Type B pancreatic cell (in vitro differentiated cells): ENCODE measurements at regions not wholly inside any gene's neighbourhood (a gene's known extent, or its start where the extent isn't known, plus 50 kb on each side); places are given as distances from the start of the nearest gene placed in this dataset.

Source experiments
- DNase-seq: peaks from one replicate; pipeline ENCODE4 v3.0.0; 2021; ENCODE audit warnings: mixed read lengths; ENCODE audit not compliant: unreplicated experiment; ENCODE audit errors: extremely low spot score
- H3K27ac Mint-ChIP-seq: 2 replicates; pipeline ENCODE4 v1.8.0; 2021; ENCODE audit warnings: mild to moderate bottlenecking, mixed read lengths
- H3K27me3 Mint-ChIP-seq: 2 replicates; pipeline ENCODE4 v1.8.0; 2021; ENCODE audit warnings: mixed read lengths
- H3K36me3 Mint-ChIP-seq: 2 replicates; pipeline ENCODE4 v1.8.0; 2021; ENCODE audit warnings: mixed read lengths
- H3K4me1 Mint-ChIP-seq: one replicate; pipeline ENCODE4 v1.8.0; 2021; ENCODE audit warnings: mixed read lengths; ENCODE audit not compliant: unreplicated experiment
- H3K4me3 Mint-ChIP-seq: 2 replicates; pipeline ENCODE4 v1.8.0; 2021; ENCODE audit warnings: mild to moderate bottlenecking, mixed read lengths
- H3K9me3 Mint-ChIP-seq: 2 replicates; pipeline ENCODE4 v1.8.0; 2021; ENCODE audit warnings: mixed read lengths
- CTCF ChIP-seq: fragments of 200-600 bp; sonication (generic); conservative IDR thresholded peaks from 2 replicates; pipeline ENCODE4 v1.5.0; 2021; ENCODE audit warnings: antibody characterized with exemption, mild to moderate bottlenecking

GRCh38 chr9:78544230-78544629 lies 247.3 kb downstream of the PSAT1 start:
- Mint-ChIP-seq H3K36me3 (no peaks in the 10 kb centered on the region), H3K27ac (no peak overlapping the region), H3K9me3 (no peaks in the 10 kb centered on the region), H3K4me1 (peaks cover 22% of the 10 kb centered on the region), H3K4me3 (no peak overlapping the region), H3K27me3 (peaks cover 15% of the 10 kb centered on the region)
- TF ChIP-seq CTCF = no peak
- DNase-seq = no peak

GRCh38 chr9:78547831-78548230 lies 250.9 kb downstream of the PSAT1 start:
- H3K27me3 Mint-ChIP-seq = peaks cover 5% of the 10 kb centered on the region
- no peak for TF ChIP-seq CTCF
- no peak for DNase-seq
- H3K4me3 Mint-ChIP-seq = no peak overlapping the region
- peaks cover 15% of the 10 kb centered on the region for H3K4me1 Mint-ChIP-seq
- no peaks in the 10 kb centered on the region for H3K9me3 Mint-ChIP-seq
- H3K36me3 Mint-ChIP-seq = no peaks in the 10 kb centered on the region
- no peak overlapping the region for H3K27ac Mint-ChIP-seq

- Mint-ChIP-seq H3K36me3 (no peaks in the 10 kb centered on the region), H3K27me3 (peaks cover 3% of the 10 kb centered on the region), H3K27ac (no peak overlapping the region), H3K9me3 (no peaks in the 10 kb centered on the region), H3K4me3 (no peak overlapping the region), H3K4me1 (peaks cover 9% of the 10 kb centered on the region)
- no peak for DNase-seq
- no peak for TF ChIP-seq CTCF
Observed at GRCh38 chr9:78548670-78549069, 251.7 kb downstream of the PSAT1 start.

GRCh38 chr9:78549711-78550110 lies 252.8 kb downstream of the PSAT1 start:
- Mint-ChIP-seq H3K36me3 (no peaks in the 10 kb centered on the region), H3K27ac (no peak overlapping the region), H3K27me3 (no peaks in the 10 kb centered on the region), H3K4me3 (no peak overlapping the region), H3K4me1 (peaks cover 7% of the 10 kb centered on the region), H3K9me3 (no peaks in the 10 kb centered on the region)
- TF ChIP-seq CTCF = no peak
- DNase-seq = no peak

- peaks cover 3% of the 10 kb centered on the region for H3K27me3 Mint-ChIP-seq
- H3K9me3 Mint-ChIP-seq = no peaks in the 10 kb centered on the region
- no peak for TF ChIP-seq CTCF
- H3K4me3 Mint-ChIP-seq = no peak overlapping the region
- no peaks in the 10 kb centered on the region for H3K36me3 Mint-ChIP-seq
- H3K27ac Mint-ChIP-seq = no peak overlapping the region
- no peak for DNase-seq
- peaks cover 11% of the 10 kb centered on the region for H3K4me1 Mint-ChIP-seq
Observed at GRCh38 chr9:78552802-78553201, 255.9 kb downstream of the PSAT1 start.

GRCh38 chr9:78557540-78557939 lies 260.6 kb downstream of the PSAT1 start:
- TF ChIP-seq CTCF = no peak

More at GRCh38 chr9:78557540-78557939, 260.6 kb downstream of the PSAT1 start:
- Mint-ChIP-seq H3K27ac (no peak overlapping the region), H3K4me1 (peaks cover 10% of the 10 kb centered on the region), H3K36me3 (no peaks in the 10 kb centered on the region), H3K27me3 (peaks cover 3% of the 10 kb centered on the region), H3K4me3 (no peak overlapping the region), H3K9me3 (no peaks in the 10 kb centered on the region)
- no peak for DNase-seq
